NOMO-1 treated with DMSO at 0.1 percent for 48 hours (cell line): ENCODE measurements at regions not wholly inside any gene's neighbourhood (a gene's known extent, or its start where the extent isn't known, plus 50 kb on each side); places are given as distances from the start of the nearest gene placed in this dataset.
"Not testable (repeated sequence)": the region's sequence is repeated elsewhere in the genome, so short reads cannot be mapped to it uniquely, and the experiment has no call there.

ENCODE experiments used
- DNase-seq: peaks from one replicate; lab custom pipeline; 2025; ENCODE audit not compliant: unreplicated experiment; lab: John Stamatoyannopoulos, UW

GRCh38 chrX:129091097-129091496 is 432.2 kb downstream of the SMARCA1 start:
- no peak for DNase-seq

GRCh38 chrX:129086802-129087201 is 436.5 kb downstream of the SMARCA1 start:
- no peak for DNase-seq

- not testable (repeated sequence) for DNase-seq
Measured at GRCh38 chrX:129084291-129084690, 439.0 kb downstream of the SMARCA1 start.

GRCh38 chrX:129077424-129078170 is 445.7 kb downstream of the SMARCA1 start:
- no peak for DNase-seq

GRCh38 chrX:129071390-129071789 is 451.9 kb downstream of the SMARCA1 start:
- DNase-seq = no peak

GRCh38 chrX:129065895-129066294 is 457.4 kb downstream of the SMARCA1 start:
- no peak for DNase-seq

GRCh38 chrX:129058405-129058804 is 464.9 kb downstream of the SMARCA1 start:
- DNase-seq = no peak

GRCh38 chrX:129043138-129043537 is 480.2 kb downstream of the SMARCA1 start:
- no peak for DNase-seq

- no peak for DNase-seq
Measured at GRCh38 chrX:129041319-129041718, 482.0 kb downstream of the SMARCA1 start.

GRCh38 chrX:129040124-129040523 is 483.2 kb downstream of the SMARCA1 start:
- DNase-seq = no peak

- DNase-seq = no peak
Measured at GRCh38 chrX:129039176-129039575, 484.1 kb downstream of the SMARCA1 start.

- no peak for DNase-seq
Measured at GRCh38 chrX:129037389-129037788, 485.9 kb downstream of the SMARCA1 start.

- no peak for DNase-seq
Measured at GRCh38 chrX:129035180-129035579, 488.1 kb downstream of the SMARCA1 start.

- DNase-seq = no peak
Measured at GRCh38 chrX:129034196-129034595, 489.1 kb downstream of the SMARCA1 start.

- no peak for DNase-seq
Measured at GRCh38 chrX:129026202-129026601, 497.1 kb downstream of the SMARCA1 start.

- DNase-seq = no peak
Measured at GRCh38 chrX:129025376-129025775, 497.9 kb downstream of the SMARCA1 start.

GRCh38 chrX:129019412-129019811 is 503.9 kb downstream of the SMARCA1 start:
- no peak for DNase-seq

- no peak for DNase-seq
Measured at GRCh38 chrX:129015381-129015780, 507.9 kb downstream of the SMARCA1 start.

GRCh38 chrX:129013574-129013973 is 509.7 kb downstream of the SMARCA1 start:
- no peak for DNase-seq

- DNase-seq = no peak
Measured at GRCh38 chrX:129007631-129008030, 515.7 kb downstream of the SMARCA1 start.

GRCh38 chrX:129006491-129006890 is 516.8 kb downstream of the SMARCA1 start:
- DNase-seq = no peak

GRCh38 chrX:129000797-129001196 is 522.5 kb downstream of the SMARCA1 start:
- DNase-seq = no peak

- DNase-seq = no peak
Measured at GRCh38 chrX:129000018-129000417, 523.3 kb downstream of the SMARCA1 start.
